Kidney epithelial cell (primary cell): ENCODE measurements at regions not wholly inside any gene's neighbourhood (a gene's known extent, or its start where the extent isn't known, plus 50 kb on each side); places are given as distances from the start of the nearest gene placed in this dataset.

Experiments used
- DNase-seq: peaks from one replicate; pipeline ENCODE4 v3.0.0-alpha.2; 2010; ENCODE audit warnings: low read depth
- H3K27me3 ChIP-seq: 2 replicates; pipeline ENCODE4 v1.6.0; 2011; ENCODE audit warnings: low read length; ENCODE audit not compliant: control insufficient read depth, insufficient read depth
- H3K36me3 ChIP-seq: 2 replicates; pipeline ENCODE4 v1.5.1; 2011; ENCODE audit warnings: low read length; ENCODE audit not compliant: control insufficient read depth, insufficient read depth
- H3K4me3 ChIP-seq: 2 replicates; pipeline ENCODE4 v1.5.1; 2011; ENCODE audit warnings: low read depth, mild to moderate bottlenecking, control low read depth, low read length
- CTCF ChIP-seq: IDR thresholded peaks from 2 replicates; pipeline ENCODE4 v1.5.1; 2011; ENCODE audit warnings: mild to moderate bottlenecking, moderate library complexity, low read length, control low read depth, inconsistent platforms; ENCODE audit not compliant: insufficient read depth, poor library complexity, severe bottlenecking

DNA sequence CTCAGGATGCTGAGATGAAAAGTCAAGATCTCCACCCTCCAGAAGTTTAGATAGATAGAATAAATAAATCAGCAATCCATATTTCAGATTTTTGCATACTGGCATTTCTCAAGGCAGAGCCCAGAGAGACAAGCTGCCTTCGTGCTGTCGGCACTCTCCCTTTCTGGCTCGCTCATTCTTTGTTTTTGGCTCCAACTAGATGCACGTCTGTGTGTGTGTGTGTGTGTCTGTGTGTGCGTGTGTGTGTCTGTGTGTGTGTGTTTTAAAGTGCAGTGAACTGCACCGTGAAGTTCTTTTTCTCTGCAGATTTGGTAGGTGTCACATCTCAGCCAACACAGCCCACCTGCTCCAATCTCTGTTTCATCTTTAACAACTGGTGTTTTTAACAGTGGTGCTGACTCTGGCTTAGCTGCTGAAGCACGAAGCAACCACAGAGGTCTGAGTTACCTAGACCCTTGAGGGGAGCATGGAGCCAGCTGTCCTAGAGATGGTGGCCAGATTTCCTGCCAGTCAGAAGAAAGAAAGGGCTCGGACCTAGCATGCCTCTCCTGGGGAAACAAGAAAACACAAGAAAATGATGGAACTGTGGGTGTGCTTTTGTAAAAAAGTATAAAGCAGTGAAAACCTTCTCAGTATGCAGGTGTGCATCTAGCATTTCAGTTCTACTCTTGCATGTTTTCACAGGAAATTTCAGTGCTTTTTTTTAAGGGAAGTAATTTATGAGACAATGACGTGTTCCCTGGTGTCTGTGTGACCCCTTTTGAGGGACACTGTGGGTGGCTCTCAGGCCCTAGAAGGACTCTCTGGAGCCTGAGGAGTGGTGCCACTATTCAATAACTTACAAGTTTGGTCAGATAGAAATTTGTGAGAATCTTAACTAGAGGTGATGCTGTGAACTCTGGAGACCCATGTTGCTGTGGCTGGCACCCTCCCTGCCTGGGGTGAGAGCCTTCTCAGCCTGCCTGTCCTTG lies 364.3 kb downstream of the RNF144A start:
- no peaks in the 10 kb centered on the region for H3K36me3 ChIP-seq
- DNase-seq: no peak
- TF ChIP-seq CTCF: no peak
- no peak overlapping the region for H3K4me3 ChIP-seq
- H3K27me3 ChIP-seq: no peaks in the 10 kb centered on the region

DNA sequence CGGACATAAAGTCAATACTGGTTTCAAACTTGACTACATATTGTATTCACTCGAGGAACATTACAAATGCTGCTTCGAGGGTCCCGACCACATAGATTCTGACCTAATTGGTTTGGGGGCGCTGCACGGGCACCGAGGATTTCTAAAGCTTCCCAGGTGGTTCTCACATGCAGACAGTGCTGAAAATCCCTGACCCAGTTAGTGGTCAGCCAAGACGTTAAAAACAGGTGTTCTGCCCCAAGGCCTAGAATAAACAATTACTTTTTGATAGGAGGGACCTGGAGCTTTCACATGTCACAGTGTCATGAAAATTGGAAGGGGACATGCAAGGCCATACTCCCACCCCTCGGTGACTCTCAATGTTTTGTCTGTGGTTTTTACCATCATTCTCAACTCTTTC lies 368.9 kb downstream of the RNF144A start:
- no peak for TF ChIP-seq CTCF
- Histone ChIP-seq H3K4me3 (no peak overlapping the region), H3K27me3 (no peaks in the 10 kb centered on the region), H3K36me3 (no peaks in the 10 kb centered on the region)
- no peak for DNase-seq

DNA sequence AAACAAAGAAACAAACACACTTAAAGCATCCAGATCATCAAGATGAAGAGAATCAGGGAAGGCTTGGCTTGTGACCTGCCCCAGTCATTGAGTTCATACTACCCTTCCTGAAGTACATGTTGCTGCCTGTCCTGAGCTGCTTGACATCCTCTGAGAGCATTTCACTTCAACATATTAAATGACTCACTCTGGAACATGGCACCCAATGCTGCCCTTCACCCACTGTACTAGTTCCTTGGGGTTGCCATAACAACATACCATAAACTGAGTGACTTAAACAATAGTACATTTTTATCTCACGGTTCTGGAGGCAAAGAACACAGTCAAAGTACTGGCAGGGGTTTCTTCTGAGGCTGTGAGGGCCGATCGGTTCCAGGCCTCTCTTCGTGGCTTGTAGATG lies 371.3 kb downstream of the RNF144A start:
- Histone ChIP-seq H3K27me3 (no peaks in the 10 kb centered on the region), H3K4me3 (no peak overlapping the region), H3K36me3 (no peaks in the 10 kb centered on the region)
- no peak for DNase-seq
- TF ChIP-seq CTCF: no peak

- Histone ChIP-seq H3K4me3 (no peak overlapping the region), H3K27me3 (no peaks in the 10 kb centered on the region), H3K36me3 (no peaks in the 10 kb centered on the region)
- no peak for DNase-seq
- no peak for TF ChIP-seq CTCF
Observed at GRCh38 chr2:7289697-7290096, 372.5 kb downstream of the RNF144A start.

DNA sequence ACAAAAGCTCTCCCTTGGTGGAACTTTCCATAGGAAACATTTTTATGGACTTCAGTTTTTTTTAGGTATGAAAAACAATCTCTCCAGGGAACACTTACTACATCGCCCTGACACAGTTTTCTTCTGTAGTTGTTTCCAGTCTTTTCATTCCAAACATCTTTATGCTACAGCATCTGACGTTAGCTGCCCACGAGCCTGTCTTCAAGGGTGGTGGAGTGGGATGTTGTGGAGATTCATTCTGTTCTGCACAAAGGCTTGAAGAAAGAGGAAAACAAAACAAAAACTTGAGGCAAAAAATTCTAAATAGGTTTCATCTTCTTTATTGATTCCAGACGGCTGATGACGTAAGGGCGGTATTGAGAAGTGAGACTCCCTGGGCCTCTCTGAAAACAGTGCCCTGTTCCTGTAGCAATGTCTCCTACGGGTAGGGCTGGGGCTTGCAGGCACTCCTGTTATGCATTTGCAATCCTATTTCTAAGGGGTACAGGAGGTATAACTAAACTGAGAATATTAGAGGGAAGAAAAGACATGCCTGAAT lies 375.0 kb downstream of the RNF144A start:
- Histone ChIP-seq H3K27me3 (no peaks in the 10 kb centered on the region), H3K36me3 (no peaks in the 10 kb centered on the region), H3K4me3 (no peak overlapping the region)
- DNase-seq: no peak
- no peak for TF ChIP-seq CTCF

- TF ChIP-seq CTCF: no peak
- no peak for DNase-seq
- no peaks in the 10 kb centered on the region for H3K27me3 ChIP-seq
- no peak overlapping the region for H3K4me3 ChIP-seq
- H3K36me3 ChIP-seq: no peaks in the 10 kb centered on the region
Observed at GRCh38 chr2:7309582-7309981, 392.4 kb downstream of the RNF144A start.
